GM19397 (cell line): ENCODE measurements at regions not wholly inside any gene's neighbourhood (a gene's known extent, or its start where the extent isn't known, plus 50 kb on each side); places are given as distances from the start of the nearest gene placed in this dataset.

Experiments used
- ATAC-seq: cut with Tn5 transposase; IDR thresholded peaks from one replicate; pipeline ENCODE4 v1.9.1; 2021; ENCODE audit warnings: mild to moderate bottlenecking, moderate library complexity; ENCODE audit not compliant: unreplicated experiment

- peak; percentile 56 for ATAC-seq
Observed at GRCh38 chr13:40069173-40070044, 413.9 kb downstream of the COG6 start.

- no peak for ATAC-seq
Observed at GRCh38 chr13:40070357-40070756, 414.9 kb downstream of the COG6 start.

GRCh38 chr13:40072663-40073120 lies 417.2 kb downstream of the COG6 start:
- no peak for ATAC-seq

- no peak for ATAC-seq
Observed at GRCh38 chr13:40074338-40074737, 418.9 kb downstream of the COG6 start.

- ATAC-seq = no peak
Observed at GRCh38 chr13:40075281-40075680, 419.8 kb downstream of the COG6 start.

- no peak for ATAC-seq
Observed at GRCh38 chr13:40076765-40077362, 421.4 kb downstream of the COG6 start.

GRCh38 chr13:40077396-40078027 lies 422.1 kb downstream of the COG6 start:
- no peak for ATAC-seq

- ATAC-seq = no peak
Observed at GRCh38 chr13:40079721-40080120, 424.3 kb downstream of the COG6 start.

GRCh38 chr13:40080676-40081075 lies 425.2 kb downstream of the COG6 start:
- no peak for ATAC-seq

GRCh38 chr13:40082639-40083038 lies 427.2 kb downstream of the COG6 start:
- no peak for ATAC-seq

- ATAC-seq = no peak
Observed at GRCh38 chr13:40083841-40084240, 428.4 kb downstream of the COG6 start.

GRCh38 chr13:40084934-40085333 lies 429.5 kb downstream of the COG6 start:
- ATAC-seq = no peak

- ATAC-seq = no peak
Observed at GRCh38 chr13:40087091-40088002, 431.9 kb downstream of the COG6 start.

GRCh38 chr13:40094056-40094455 lies 438.6 kb downstream of the COG6 start:
- ATAC-seq = no peak

GRCh38 chr13:40095695-40096356 lies 440.4 kb downstream of the COG6 start:
- ATAC-seq = no peak

- no peak for ATAC-seq
Observed at GRCh38 chr13:40096357-40096901, 441.0 kb downstream of the COG6 start.

GRCh38 chr13:40098246-40098645 lies 442.8 kb downstream of the COG6 start:
- ATAC-seq = no peak

- ATAC-seq = peak; percentile 75
Observed at GRCh38 chr13:40101708-40102359, 446.4 kb downstream of the COG6 start.

GRCh38 chr13:40102360-40102727 lies 446.9 kb downstream of the COG6 start:
- peak; percentile 10 for ATAC-seq
